ENCODE measurements at regions not wholly inside any gene's neighbourhood (a gene's known extent, or its start where the extent isn't known, plus 50 kb on each side); places are given as distances from the start of the nearest gene placed in this dataset.

DNA sequence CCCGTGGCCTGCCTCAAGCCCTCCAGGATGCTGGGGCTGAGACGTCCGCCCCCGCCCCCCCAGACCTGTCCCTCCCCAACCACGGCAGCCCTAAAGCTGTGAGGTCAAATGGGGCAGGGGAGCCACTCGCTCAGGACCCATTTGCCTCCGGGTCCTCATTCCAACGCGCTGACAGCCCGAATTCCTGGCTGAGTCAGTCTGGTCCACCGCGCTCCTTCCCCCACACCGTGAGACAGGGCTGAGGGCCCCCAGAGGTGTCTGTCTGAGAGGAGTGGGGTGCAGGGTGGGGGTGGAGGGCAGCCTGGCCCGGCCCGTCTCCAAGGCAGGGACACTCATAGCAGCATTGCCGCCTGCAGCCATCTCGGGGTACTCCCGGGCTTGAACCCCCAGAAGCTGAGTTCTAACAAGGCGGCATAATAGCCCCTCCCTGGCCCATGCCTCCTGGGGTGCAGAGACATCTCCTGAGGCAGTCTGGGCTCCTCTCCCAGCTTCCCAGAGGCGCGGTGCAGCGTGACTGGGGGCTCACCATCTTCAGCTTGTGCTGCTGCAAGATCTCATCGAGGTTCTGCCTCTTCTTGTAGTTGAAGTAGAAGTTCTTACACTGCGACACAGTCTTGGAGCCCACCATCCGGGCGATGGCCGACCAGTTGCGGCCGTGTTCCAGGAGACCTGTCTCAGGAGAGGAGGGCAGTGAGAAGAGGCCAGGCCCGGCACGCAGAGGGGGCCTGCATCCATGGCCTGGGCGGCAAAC lies 90.5 kb downstream of the RFLNA start:
- DNase-seq (ENCODE audit: low read depth) = no peak
- H3K4me3 ChIP-seq (ENCODE audit: low read depth, low read length) = no peak overlapping the region
- in situ Hi-C loops (cut with HindIII; ENCODE audit: low sequenced_read_pairs) = no loop called here
- TF ChIP-seq, protein P1, sequence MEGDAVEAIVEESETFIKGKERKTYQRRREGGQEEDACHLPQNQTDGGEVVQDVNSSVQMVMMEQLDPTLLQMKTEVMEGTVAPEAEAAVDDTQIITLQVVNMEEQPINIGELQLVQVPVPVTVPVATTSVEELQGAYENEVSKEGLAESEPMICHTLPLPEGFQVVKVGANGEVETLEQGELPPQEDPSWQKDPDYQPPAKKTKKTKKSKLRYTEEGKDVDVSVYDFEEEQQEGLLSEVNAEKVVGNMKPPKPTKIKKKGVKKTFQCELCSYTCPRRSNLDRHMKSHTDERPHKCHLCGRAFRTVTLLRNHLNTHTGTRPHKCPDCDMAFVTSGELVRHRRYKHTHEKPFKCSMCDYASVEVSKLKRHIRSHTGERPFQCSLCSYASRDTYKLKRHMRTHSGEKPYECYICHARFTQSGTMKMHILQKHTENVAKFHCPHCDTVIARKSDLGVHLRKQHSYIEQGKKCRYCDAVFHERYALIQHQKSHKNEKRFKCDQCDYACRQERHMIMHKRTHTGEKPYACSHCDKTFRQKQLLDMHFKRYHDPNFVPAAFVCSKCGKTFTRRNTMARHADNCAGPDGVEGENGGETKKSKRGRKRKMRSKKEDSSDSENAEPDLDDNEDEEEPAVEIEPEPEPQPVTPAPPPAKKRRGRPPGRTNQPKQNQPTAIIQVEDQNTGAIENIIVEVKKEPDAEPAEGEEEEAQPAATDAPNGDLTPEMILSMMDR (IDR thresholded peaks at IDR 0.05; ENCODE audit: low read depth, low read length, missing control alignments) = no peak

DNA sequence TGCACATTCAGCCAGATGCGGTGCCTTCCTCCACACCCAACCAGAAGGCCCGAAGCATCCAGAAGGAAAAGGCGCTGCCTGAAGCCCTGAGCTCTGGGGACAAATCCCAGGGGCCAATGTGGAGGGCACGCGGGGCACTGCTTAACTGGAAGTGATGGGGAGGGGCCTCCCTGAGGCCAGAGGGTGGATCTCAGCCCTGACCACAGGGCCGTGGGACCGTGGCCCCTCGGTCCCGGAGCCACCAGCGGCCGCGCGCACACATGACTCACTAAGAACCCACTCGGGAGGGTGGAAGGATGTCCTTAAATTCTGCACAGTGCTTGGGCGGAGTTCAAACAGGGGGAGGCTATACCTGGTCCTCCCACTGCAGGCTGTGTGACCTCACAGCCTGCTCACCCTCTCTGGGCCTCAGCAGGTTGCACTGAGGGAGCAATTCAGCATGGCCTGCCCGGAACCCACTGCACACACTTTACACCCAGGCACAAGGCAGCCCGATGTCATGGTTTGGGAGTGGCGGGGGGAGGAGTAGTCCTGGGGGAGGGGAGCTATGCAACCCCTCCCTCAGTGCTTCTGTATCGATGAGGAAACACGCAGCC lies 89.5 kb downstream of the RFLNA start:
- DNase-seq (ENCODE audit: low read depth) = no peak
- no peak overlapping the region for H3K4me3 ChIP-seq (ENCODE audit: low read depth, low read length)
- TF ChIP-seq, protein P1 (IDR thresholded peaks at IDR 0.05; ENCODE audit: low read depth, low read length, missing control alignments) = no peak
- in situ Hi-C loops (cut with HindIII; ENCODE audit: low sequenced_read_pairs) = no loop called here

DNA sequence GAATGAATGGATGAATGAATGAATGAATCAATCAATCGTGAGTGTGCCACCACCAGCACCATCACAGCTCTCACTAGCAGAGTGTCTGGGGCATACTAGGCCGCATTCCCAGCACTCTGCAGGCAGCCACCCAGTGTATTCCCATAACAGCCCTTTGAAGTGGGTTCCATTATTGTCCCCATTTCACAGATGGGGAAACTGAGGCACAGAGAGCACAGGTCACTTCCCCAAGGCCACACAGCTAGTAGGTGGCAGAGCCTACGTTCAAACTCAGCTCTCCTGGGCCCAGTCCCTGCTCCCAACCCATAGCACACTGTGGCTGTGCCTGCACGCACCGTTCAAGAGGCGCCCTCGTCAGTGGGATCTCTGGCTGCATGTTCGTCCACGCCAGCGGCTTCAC lies 88.1 kb downstream of the RFLNA start:
- no peak for DNase-seq (ENCODE audit: low read depth)
- H3K4me3 ChIP-seq (ENCODE audit: low read depth, low read length) = no peak overlapping the region
- in situ Hi-C loops (cut with HindIII; ENCODE audit: low sequenced_read_pairs) = no loop called here
- TF ChIP-seq, protein P1 (IDR thresholded peaks at IDR 0.05; ENCODE audit: low read depth, low read length, missing control alignments) = no peak

DNA sequence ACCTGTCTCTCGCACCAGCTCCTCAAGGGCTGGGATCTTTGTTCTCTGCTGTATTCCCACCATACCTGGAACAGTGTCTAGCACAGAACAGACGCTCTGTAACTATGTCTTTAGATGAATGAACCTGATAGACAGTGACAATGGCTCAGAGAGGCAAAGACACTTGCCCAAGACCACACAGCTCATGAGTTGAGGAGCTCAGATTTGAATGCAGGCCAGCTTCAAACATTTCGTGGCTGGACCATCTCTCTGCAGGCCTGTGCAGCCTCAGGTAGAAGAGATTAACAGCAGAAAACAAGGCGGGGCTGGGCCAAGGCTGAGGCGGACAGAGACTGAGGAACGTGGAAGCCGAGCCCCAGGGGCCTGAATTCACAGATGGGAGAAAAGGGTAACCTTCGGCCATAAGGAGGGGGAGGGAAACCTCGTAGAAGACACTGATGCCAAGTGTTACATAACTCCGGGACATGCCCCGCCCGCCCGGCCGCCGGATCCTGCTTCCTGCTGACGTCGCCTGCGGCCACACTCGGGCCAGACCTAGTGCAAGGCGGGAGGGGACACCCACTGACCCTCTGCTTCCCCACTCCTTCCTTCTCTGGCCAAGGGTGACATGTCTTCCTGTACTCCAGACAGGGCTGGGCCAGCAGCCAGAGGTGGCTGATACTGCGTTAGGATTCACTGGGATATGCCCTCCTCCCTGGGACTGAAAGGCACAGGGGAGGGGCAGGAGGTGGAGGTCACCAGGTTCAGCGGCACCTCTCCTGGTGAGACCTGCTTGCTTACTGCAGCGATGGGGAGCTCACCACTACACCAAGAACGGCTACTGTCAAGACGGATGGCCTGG lies 86.8 kb downstream of the RFLNA start:
- TF ChIP-seq, protein P1 (IDR thresholded peaks at IDR 0.05; ENCODE audit: low read depth, low read length, missing control alignments) = no peak
- no peak for DNase-seq (ENCODE audit: low read depth)
- in situ Hi-C loops (cut with HindIII; ENCODE audit: low sequenced_read_pairs) = no loop called here
- no peak overlapping the region for H3K4me3 ChIP-seq (ENCODE audit: low read depth, low read length)

DNA sequence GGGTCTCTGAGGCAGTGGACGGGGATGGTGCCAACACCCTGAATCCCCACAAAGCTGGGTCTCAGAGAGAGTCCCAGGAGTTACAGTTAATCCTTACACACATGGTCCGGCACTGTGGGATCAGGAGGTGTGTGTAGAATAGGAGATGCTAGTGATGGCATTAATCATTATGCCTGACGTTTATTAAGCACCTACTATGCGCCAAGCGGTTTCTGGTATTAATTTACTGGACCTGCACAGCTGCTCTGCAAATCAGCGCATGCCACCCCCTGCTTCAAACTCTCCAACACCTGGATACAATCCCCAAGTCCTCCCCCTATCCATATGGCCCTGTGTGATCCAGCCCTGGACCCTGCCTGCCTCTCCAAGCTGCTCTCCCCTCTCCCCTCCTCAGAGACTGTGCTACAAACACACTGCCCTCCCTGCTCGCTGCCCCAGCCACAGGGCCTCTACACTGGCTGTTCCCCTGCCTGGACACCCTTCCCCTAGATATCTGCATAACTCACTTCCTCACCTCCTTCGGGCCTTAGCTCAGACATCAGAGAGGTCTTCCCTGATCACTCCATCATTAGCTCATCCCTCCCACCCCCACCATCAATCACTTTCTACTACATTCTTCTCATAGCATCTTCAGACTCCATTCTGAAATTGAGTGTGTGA lies 86.0 kb downstream of the RFLNA start:
- no peak overlapping the region for H3K4me3 ChIP-seq (ENCODE audit: low read depth, low read length)
- TF ChIP-seq, protein P1 (IDR thresholded peaks at IDR 0.05; ENCODE audit: low read depth, low read length, missing control alignments) = no peak
- in situ Hi-C loops (cut with HindIII; ENCODE audit: low sequenced_read_pairs) = no loop called here
- no peak for DNase-seq (ENCODE audit: low read depth)
